Panc1 (cell line): ENCODE measurements at regions not wholly inside any gene's neighbourhood (a gene's known extent, or its start where the extent isn't known, plus 50 kb on each side); places are given as distances from the start of the nearest gene placed in this dataset.

Experiments used
- ATAC-seq: fragments of 200-7000 bp; cut with Tn5 transposase; 2 replicates; pipeline ENCODE4 v1.9.1; 2020; ENCODE audit warnings: mild to moderate bottlenecking, moderate library complexity
- BruUV-seq: library from RNA; stranded (reverse); fragments of 400-500 nt; replicated peaks from 2 replicates; lab custom pipeline; 2021; lab: Mats Ljungman, UMichigan
- CTCF ChIA-PET: fragments of 300-600 bp; sonication (Branson Sonifier 250); formaldehyde crosslinking; loops from one replicate; lab custom pipeline; 2022; ENCODE audit warnings: antibody characterized with exemption; lab: Charles Lee
- POLR2A ChIA-PET: fragments of 300-600 bp; sonication (Branson Sonifier 250); formaldehyde crosslinking; loops from one replicate; lab custom pipeline; 2022; ENCODE audit warnings: antibody characterized with exemption; lab: Charles Lee
- DNase-seq: peaks from one replicate; pipeline ENCODE4 v3.0.0-alpha.2; 2010; ENCODE audit warnings: low read depth, low spot score
- H3K27ac ChIP-seq: 2 replicates; pipeline ENCODE4 v1.5.1; 2011; ENCODE audit warnings: mild to moderate bottlenecking, low read length, inconsistent platforms
- H3K27me3 ChIP-seq: fragments of 200-500 bp; sonication (Bioruptor generic); 2 replicates; pipeline ENCODE4 v1.6.0; 2014; ENCODE audit warnings: low read length, inconsistent platforms; ENCODE audit not compliant: control insufficient read depth, insufficient read depth
- H3K36me3 ChIP-seq: fragments of 200-500 bp; sonication (Bioruptor generic); 2 replicates; pipeline ENCODE4 v1.5.1; 2014; ENCODE audit warnings: inconsistent platforms, mild to moderate bottlenecking, low read length, moderate library complexity; ENCODE audit not compliant: control insufficient read depth, insufficient read depth
- H3K4me1 ChIP-seq: 2 replicates; pipeline ENCODE4 v1.5.1; 2011; ENCODE audit warnings: inconsistent platforms, mild to moderate bottlenecking, low read length, moderate library complexity; ENCODE audit not compliant: control insufficient read depth, insufficient read depth
- H3K4me3 ChIP-seq, 2 experiments: 2 replicates each; pipeline ENCODE4 v1.5.1; 2011 to 2012; ENCODE audit warnings: low read depth in 2 of 2, low read length in 2 of 2, mild to moderate bottlenecking in 2 of 2, inconsistent platforms in 1 of 2, moderate library complexity in 1 of 2
- H3K9me3 ChIP-seq: fragments of 200-500 bp; sonication (Bioruptor generic); 2 replicates; pipeline ENCODE4 v1.5.1; 2014; ENCODE audit warnings: low read depth, mild to moderate bottlenecking, inconsistent platforms, low read length, moderate library complexity; ENCODE audit not compliant: control insufficient read depth, insufficient read depth
- POLR2AphosphoS5 ChIP-seq: IDR thresholded peaks from 2 replicates; pipeline ENCODE4 v1.6.1; 2012; ENCODE audit warnings: mild to moderate bottlenecking, low read depth, low read length, moderate library complexity
- SIN3A ChIP-seq: IDR thresholded peaks from 2 replicates; pipeline ENCODE4 v1.6.1; 2012; ENCODE audit warnings: low read depth, mild to moderate bottlenecking, low read length, moderate library complexity, borderline replicate concordance; ENCODE audit not compliant: insufficient read depth
- TCF7L2 ChIP-seq: IDR thresholded peaks from 2 replicates; pipeline ENCODE4 v1.6.1; 2011; ENCODE audit warnings: mild to moderate bottlenecking, low read depth, low read length, inconsistent platforms
- in situ Hi-C: cut with HindIII; loops from 2 replicates; pipeline ENCODE4 v1.10.0; 2016; ENCODE audit warnings: low sequenced_read_pairs, low pct_unique_long_range_greater_than_20kb
- intact Hi-C: fragments of 100-400 bp; cut with micrococcal nuclease; formaldehyde crosslinking; loops from one replicate; pipeline ENCODE4 v1.10.0; 2022; ENCODE audit not compliant: unreplicated experiment
- TF ChIP-seq, protein P1 (sequence below): fragments of 450-650 bp; IDR thresholded peaks from 2 replicates; pipeline ENCODE4 v1.5.1; 2017; ENCODE audit warnings: mild to moderate bottlenecking
- TF ChIP-seq, protein P2 (sequence below), 2 experiments: IDR thresholded peaks; 2 replicates each; pipeline ENCODE4 v1.6.1; 2011 to 2012; ENCODE audit warnings: low read depth in 2 of 2, control low read depth in 1 of 2, low read length in 1 of 2, mild to moderate bottlenecking in 1 of 2, moderate library complexity in 1 of 2; ENCODE audit not compliant: insufficient read depth in 1 of 2

DNA sequence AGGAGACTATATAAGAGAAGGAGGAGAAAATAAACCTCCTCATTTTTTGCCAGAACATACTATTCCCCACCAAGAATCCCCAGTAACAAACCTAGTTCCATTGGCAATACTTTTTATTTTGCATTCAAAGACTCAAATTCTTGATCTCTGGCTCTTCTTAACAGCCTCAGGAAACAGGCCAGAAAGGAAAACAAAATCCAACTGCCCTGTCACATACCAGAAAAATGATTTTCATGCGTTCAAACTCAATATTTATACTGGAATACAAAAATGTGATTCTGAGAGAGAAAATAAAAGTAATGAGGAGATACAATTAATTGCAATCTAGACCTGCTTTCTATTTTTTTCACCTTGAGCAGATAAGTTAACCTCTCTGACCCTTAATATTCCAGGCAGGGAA is 435.9 kb upstream of the AUTS2 start:
- Histone ChIP-seq H3K4me1 (no peaks in the 10 kb centered on the region), H3K9me3 (no peaks in the 10 kb centered on the region), H3K36me3 (no peaks in the 10 kb centered on the region), H3K4me3 (no peak overlapping the region), H3K27me3 (no peaks in the 10 kb centered on the region), H3K27ac (no peak overlapping the region)
- CTCF ChIA-PET = no interaction called here
- POLR2A ChIA-PET = no interaction called here
- BruUV-seq = no TSS peak
- DNase-seq (no peak), ATAC-seq (no peak)
- TF ChIP-seq TCF7L2 (no peak), SIN3A (no peak), POLR2AphosphoS5 (no peak)
- TF ChIP-seq, protein P1, sequence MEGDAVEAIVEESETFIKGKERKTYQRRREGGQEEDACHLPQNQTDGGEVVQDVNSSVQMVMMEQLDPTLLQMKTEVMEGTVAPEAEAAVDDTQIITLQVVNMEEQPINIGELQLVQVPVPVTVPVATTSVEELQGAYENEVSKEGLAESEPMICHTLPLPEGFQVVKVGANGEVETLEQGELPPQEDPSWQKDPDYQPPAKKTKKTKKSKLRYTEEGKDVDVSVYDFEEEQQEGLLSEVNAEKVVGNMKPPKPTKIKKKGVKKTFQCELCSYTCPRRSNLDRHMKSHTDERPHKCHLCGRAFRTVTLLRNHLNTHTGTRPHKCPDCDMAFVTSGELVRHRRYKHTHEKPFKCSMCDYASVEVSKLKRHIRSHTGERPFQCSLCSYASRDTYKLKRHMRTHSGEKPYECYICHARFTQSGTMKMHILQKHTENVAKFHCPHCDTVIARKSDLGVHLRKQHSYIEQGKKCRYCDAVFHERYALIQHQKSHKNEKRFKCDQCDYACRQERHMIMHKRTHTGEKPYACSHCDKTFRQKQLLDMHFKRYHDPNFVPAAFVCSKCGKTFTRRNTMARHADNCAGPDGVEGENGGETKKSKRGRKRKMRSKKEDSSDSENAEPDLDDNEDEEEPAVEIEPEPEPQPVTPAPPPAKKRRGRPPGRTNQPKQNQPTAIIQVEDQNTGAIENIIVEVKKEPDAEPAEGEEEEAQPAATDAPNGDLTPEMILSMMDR = no peak
- TF ChIP-seq, protein P2, sequence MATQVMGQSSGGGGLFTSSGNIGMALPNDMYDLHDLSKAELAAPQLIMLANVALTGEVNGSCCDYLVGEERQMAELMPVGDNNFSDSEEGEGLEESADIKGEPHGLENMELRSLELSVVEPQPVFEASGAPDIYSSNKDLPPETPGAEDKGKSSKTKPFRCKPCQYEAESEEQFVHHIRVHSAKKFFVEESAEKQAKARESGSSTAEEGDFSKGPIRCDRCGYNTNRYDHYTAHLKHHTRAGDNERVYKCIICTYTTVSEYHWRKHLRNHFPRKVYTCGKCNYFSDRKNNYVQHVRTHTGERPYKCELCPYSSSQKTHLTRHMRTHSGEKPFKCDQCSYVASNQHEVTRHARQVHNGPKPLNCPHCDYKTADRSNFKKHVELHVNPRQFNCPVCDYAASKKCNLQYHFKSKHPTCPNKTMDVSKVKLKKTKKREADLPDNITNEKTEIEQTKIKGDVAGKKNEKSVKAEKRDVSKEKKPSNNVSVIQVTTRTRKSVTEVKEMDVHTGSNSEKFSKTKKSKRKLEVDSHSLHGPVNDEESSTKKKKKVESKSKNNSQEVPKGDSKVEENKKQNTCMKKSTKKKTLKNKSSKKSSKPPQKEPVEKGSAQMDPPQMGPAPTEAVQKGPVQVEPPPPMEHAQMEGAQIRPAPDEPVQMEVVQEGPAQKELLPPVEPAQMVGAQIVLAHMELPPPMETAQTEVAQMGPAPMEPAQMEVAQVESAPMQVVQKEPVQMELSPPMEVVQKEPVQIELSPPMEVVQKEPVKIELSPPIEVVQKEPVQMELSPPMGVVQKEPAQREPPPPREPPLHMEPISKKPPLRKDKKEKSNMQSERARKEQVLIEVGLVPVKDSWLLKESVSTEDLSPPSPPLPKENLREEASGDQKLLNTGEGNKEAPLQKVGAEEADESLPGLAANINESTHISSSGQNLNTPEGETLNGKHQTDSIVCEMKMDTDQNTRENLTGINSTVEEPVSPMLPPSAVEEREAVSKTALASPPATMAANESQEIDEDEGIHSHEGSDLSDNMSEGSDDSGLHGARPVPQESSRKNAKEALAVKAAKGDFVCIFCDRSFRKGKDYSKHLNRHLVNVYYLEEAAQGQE (IDR thresholded peaks at IDR 0.05; ENCODE audit: insufficient read depth in 1 of 2, low read depth in 2 of 2, low read length in 1 of 2) = no peak
- in situ Hi-C loops (no loop called here), intact Hi-C loops (no loop called here)

DNA sequence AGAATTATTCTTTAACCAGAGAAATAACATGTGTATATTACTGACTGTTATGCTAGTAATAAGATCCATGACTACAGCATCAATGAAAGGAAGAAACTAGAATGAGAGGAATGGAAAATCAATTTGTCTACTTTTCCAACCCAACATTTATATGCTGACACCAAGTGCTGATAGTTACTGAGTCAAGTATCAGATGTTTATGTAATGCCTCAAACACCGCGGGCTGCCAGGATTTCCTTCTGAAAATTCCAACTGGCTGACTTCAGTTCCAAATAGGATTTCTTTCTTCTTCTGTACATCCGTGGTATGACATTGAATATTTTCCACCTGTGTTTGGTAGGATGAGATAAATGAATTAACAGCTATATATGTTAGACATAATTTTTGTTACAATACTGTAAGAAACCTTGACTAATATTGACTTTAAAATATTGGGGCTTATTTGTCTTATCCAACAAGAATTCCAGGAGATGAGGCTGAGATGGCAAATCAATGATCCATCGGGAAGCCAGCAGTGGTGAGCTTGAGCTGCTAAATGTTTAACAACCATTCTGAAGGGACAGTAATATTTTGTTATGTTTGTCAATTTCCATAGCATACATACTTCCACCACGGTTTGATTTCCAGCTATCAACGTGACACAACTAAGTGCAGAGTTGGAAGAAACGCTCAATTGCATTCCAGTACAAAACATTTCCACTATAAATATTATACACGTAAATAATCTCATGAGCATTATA is 435.2 kb upstream of the AUTS2 start:
- intact Hi-C loops = no loop called here
- no peak for ATAC-seq

More for the DNA sequence above, 435.2 kb upstream of the AUTS2 start:
- no peak for DNase-seq
- no peaks in the 10 kb centered on the region for H3K36me3 ChIP-seq
- no peak overlapping the region for H3K4me3 ChIP-seq
- H3K4me1 ChIP-seq = no peaks in the 10 kb centered on the region
- H3K27ac ChIP-seq = no peak overlapping the region
- TF ChIP-seq, protein P1 = no peak
- TF ChIP-seq, protein P2 (IDR thresholded peaks at IDR 0.05; ENCODE audit: insufficient read depth in 1 of 2, low read depth in 2 of 2, low read length in 1 of 2) = no peak
- TF ChIP-seq SIN3A (no peak), TCF7L2 (no peak), POLR2AphosphoS5 (no peak)
- ChIA-PET POLR2A (no interaction called here), CTCF (no interaction called here)
- no TSS peak for BruUV-seq
- H3K9me3 ChIP-seq = no peaks in the 10 kb centered on the region
- H3K27me3 ChIP-seq = no peaks in the 10 kb centered on the region
- in situ Hi-C loops = no loop called here
